ENCODE measurements at regions not wholly inside any gene's neighbourhood (a gene's known extent, or its start where the extent isn't known, plus 50 kb on each side); places are given as distances from the start of the nearest gene placed in this dataset.

- H3K9me3 Mint-ChIP-seq (ENCODE audit: low read depth), result peaks cover 4% of the 10 kb centered on the region
- H3K4me1 Mint-ChIP-seq, result no peaks in the 10 kb centered on the region
- intact Hi-C loops (cut with DNase I, micrococcal nuclease), result no loop called here
- ATAC-seq (no peak), DNase-seq (no peak)
- POLR2A ChIA-PET, result no interaction called here
- no peaks in the 10 kb centered on the region for H3K36me3 Mint-ChIP-seq (ENCODE audit: low read depth)
- no peaks in the 10 kb centered on the region for H3K27me3 Mint-ChIP-seq
- H3K4me3 Mint-ChIP-seq, result no peak overlapping the region
- CTCF ChIA-PET, result no interaction called here
- no peak overlapping the region for H3K27ac Mint-ChIP-seq
These were observed 148.5 kb upstream of the TYRP1 start for GRCh38 chr9:12544700-12545099.

GRCh38 chr9:12554636-12555035 lies 138.5 kb upstream of the TYRP1 start:
- H3K27me3 Mint-ChIP-seq, result no peaks in the 10 kb centered on the region
- no peak overlapping the region for H3K27ac Mint-ChIP-seq
- DNase-seq (no peak), ATAC-seq (no peak)
- CTCF ChIA-PET, result no interaction called here
- POLR2A ChIA-PET, result no interaction called here
- no peak overlapping the region for H3K4me3 Mint-ChIP-seq
- no peaks in the 10 kb centered on the region for H3K4me1 Mint-ChIP-seq
- H3K9me3 Mint-ChIP-seq (ENCODE audit: low read depth), result peaks cover 9% of the 10 kb centered on the region
- no peaks in the 10 kb centered on the region for H3K36me3 Mint-ChIP-seq (ENCODE audit: low read depth)
- intact Hi-C loops (cut with DNase I, micrococcal nuclease), result no loop called here

GRCh38 chr9:12566404-12567090 lies 126.6 kb upstream of the TYRP1 start:
- Mint-ChIP-seq H3K36me3 (ENCODE audit: low read depth) (no peaks in the 10 kb centered on the region), H3K4me1 (no peaks in the 10 kb centered on the region), H3K4me3 (no peak overlapping the region), H3K27me3 (no peaks in the 10 kb centered on the region), H3K27ac (no peak overlapping the region), H3K9me3 (ENCODE audit: low read depth) (peaks cover 16% of the 10 kb centered on the region)
- ATAC-seq, result no peak
- ChIA-PET CTCF (no interaction called here), POLR2A (no interaction called here)
- intact Hi-C loops (cut with DNase I, micrococcal nuclease), result no loop called here
- no peak for DNase-seq

GRCh38 chr9:12584656-12585522 lies 108.3 kb upstream of the TYRP1 start:
- Mint-ChIP-seq H3K4me1 (no peaks in the 10 kb centered on the region), H3K9me3 (ENCODE audit: low read depth) (peaks cover 15% of the 10 kb centered on the region), H3K4me3 (no peak overlapping the region), H3K36me3 (ENCODE audit: low read depth) (no peaks in the 10 kb centered on the region), H3K27me3 (no peaks in the 10 kb centered on the region), H3K27ac (no peak overlapping the region)
- intact Hi-C loops (cut with DNase I, micrococcal nuclease), result no loop called here
- POLR2A ChIA-PET, result no interaction called here
- CTCF ChIA-PET, result no interaction called here
- no peak for DNase-seq
- ATAC-seq, result no peak

- no peak for ATAC-seq
- CTCF ChIA-PET, result no interaction called here
- Mint-ChIP-seq H3K27me3 (no peaks in the 10 kb centered on the region), H3K36me3 (ENCODE audit: low read depth) (no peaks in the 10 kb centered on the region), H3K4me1 (no peaks in the 10 kb centered on the region), H3K27ac (no peak overlapping the region), H3K4me3 (no peak overlapping the region), H3K9me3 (ENCODE audit: low read depth) (no peaks in the 10 kb centered on the region)
- DNase-seq, result no peak
- POLR2A ChIA-PET, result no interaction called here
- intact Hi-C loops (cut with DNase I, micrococcal nuclease), result no loop called here
These were observed 97.8 kb upstream of the TYRP1 start for GRCh38 chr9:12595400-12595799.

GRCh38 chr9:12604164-12604821 lies 88.9 kb upstream of the TYRP1 start:
- intact Hi-C loops (cut with DNase I, micrococcal nuclease), result no loop called here
- no peak overlapping the region for H3K4me3 Mint-ChIP-seq
- ChIA-PET POLR2A (no interaction called here), CTCF (no interaction called here)
- peaks cover 4% of the 10 kb centered on the region for H3K9me3 Mint-ChIP-seq (ENCODE audit: low read depth)
- H3K4me1 Mint-ChIP-seq, result no peaks in the 10 kb centered on the region
- H3K27me3 Mint-ChIP-seq, result no peaks in the 10 kb centered on the region
- ATAC-seq (no peak), DNase-seq (no peak)
- H3K27ac Mint-ChIP-seq, result no peak overlapping the region
- no peaks in the 10 kb centered on the region for H3K36me3 Mint-ChIP-seq (ENCODE audit: low read depth)

- ChIA-PET POLR2A (no interaction called here), CTCF (no interaction called here)
- Mint-ChIP-seq H3K4me3 (no peak overlapping the region), H3K36me3 (ENCODE audit: low read depth) (no peaks in the 10 kb centered on the region), H3K27ac (no peak overlapping the region), H3K9me3 (ENCODE audit: low read depth) (peaks cover 15% of the 10 kb centered on the region), H3K4me1 (no peaks in the 10 kb centered on the region), H3K27me3 (no peaks in the 10 kb centered on the region)
- no peak for DNase-seq
- intact Hi-C loops (cut with DNase I, micrococcal nuclease), result no loop called here
- ATAC-seq, result no peak
These were observed 80.9 kb upstream of the TYRP1 start for GRCh38 chr9:12612211-12612770.

- H3K27me3 Mint-ChIP-seq, result no peaks in the 10 kb centered on the region
- no peaks in the 10 kb centered on the region for H3K4me1 Mint-ChIP-seq
- DNase-seq (no peak), ATAC-seq (no peak)
- H3K9me3 Mint-ChIP-seq (ENCODE audit: low read depth), result peaks cover 14% of the 10 kb centered on the region
- H3K4me3 Mint-ChIP-seq, result no peak overlapping the region
- H3K27ac Mint-ChIP-seq, result no peak overlapping the region
- CTCF ChIA-PET, result no interaction called here
- intact Hi-C loops (cut with DNase I, micrococcal nuclease), result no loop called here
- H3K36me3 Mint-ChIP-seq (ENCODE audit: low read depth), result no peaks in the 10 kb centered on the region
- POLR2A ChIA-PET, result no interaction called here
These were observed 80.1 kb upstream of the TYRP1 start for GRCh38 chr9:12613071-12613470.

- H3K27me3 Mint-ChIP-seq, result no peaks in the 10 kb centered on the region
- intact Hi-C loops (cut with DNase I, micrococcal nuclease), result loop anchor here in 1 of 2 experiments (2.0 kb wide), 1 partner anchor 20 kb away; no protein-coding TSS in a partner anchor
- no peaks in the 10 kb centered on the region for H3K4me1 Mint-ChIP-seq
- no peak overlapping the region for H3K27ac Mint-ChIP-seq
- CTCF ChIA-PET, result no interaction called here
- no peak overlapping the region for H3K4me3 Mint-ChIP-seq
- no peak for DNase-seq
- no peaks in the 10 kb centered on the region for H3K36me3 Mint-ChIP-seq (ENCODE audit: low read depth)
- peaks cover 12% of the 10 kb centered on the region for H3K9me3 Mint-ChIP-seq (ENCODE audit: low read depth)
- POLR2A ChIA-PET, result no interaction called here
- no peak for ATAC-seq
These were observed 78.7 kb upstream of the TYRP1 start for GRCh38 chr9:12614488-12614887.

GRCh38 chr9:12618956-12619355 lies 74.2 kb upstream of the TYRP1 start:
- ChIA-PET CTCF (interaction anchor here (1.0 kb wide), 1 partner anchor 14 kb away, joined by 3 read pairs; no protein-coding TSS in a partner anchor), POLR2A (no interaction called here)
- Mint-ChIP-seq H3K4me3 (no peak overlapping the region), H3K9me3 (ENCODE audit: low read depth) (peaks cover 21% of the 10 kb centered on the region), H3K36me3 (ENCODE audit: low read depth) (no peaks in the 10 kb centered on the region), H3K27me3 (no peaks in the 10 kb centered on the region), H3K4me1 (no peaks in the 10 kb centered on the region), H3K27ac (no peak overlapping the region)
- ATAC-seq (no peak), DNase-seq (no peak)
- intact Hi-C loops (cut with DNase I, micrococcal nuclease), result no loop called here

GRCh38 chr9:12625844-12626243 lies 67.3 kb upstream of the TYRP1 start:
- Mint-ChIP-seq H3K36me3 (ENCODE audit: low read depth) (no peaks in the 10 kb centered on the region), H3K27ac (no peak overlapping the region), H3K4me3 (no peak overlapping the region), H3K27me3 (no peaks in the 10 kb centered on the region), H3K4me1 (no peaks in the 10 kb centered on the region), H3K9me3 (ENCODE audit: low read depth) (peaks cover 10% of the 10 kb centered on the region)
- DNase-seq (no peak), ATAC-seq (no peak)
- intact Hi-C loops (cut with DNase I, micrococcal nuclease), result no loop called here
- CTCF ChIA-PET, result no interaction called here
- POLR2A ChIA-PET, result no interaction called here

GRCh38 chr9:12627096-12627495 lies 66.1 kb upstream of the TYRP1 start:
- intact Hi-C loops (cut with DNase I, micrococcal nuclease), result no loop called here
- no peak for ATAC-seq
- DNase-seq, result no peak
- Mint-ChIP-seq H3K4me1 (no peaks in the 10 kb centered on the region), H3K36me3 (ENCODE audit: low read depth) (no peaks in the 10 kb centered on the region), H3K9me3 (ENCODE audit: low read depth) (peaks cover 13% of the 10 kb centered on the region), H3K27me3 (no peaks in the 10 kb centered on the region), H3K4me3 (no peak overlapping the region), H3K27ac (no peak overlapping the region)
- POLR2A ChIA-PET, result no interaction called here
- CTCF ChIA-PET, result no interaction called here

Measured in activated CD4-positive, alpha-beta T cell treated with anti-CD3 and anti-CD28 coated beads for 36 hours (primary cell).